ENCODE measurements at regions not wholly inside any gene's neighbourhood (a gene's known extent, or its start where the extent isn't known, plus 50 kb on each side); places are given as distances from the start of the nearest gene placed in this dataset.

GRCh38 chr21:35633501-35633900 is 426.8 kb downstream of the SETD4 start:
- Histone ChIP-seq H3K4me3 (no peak overlapping the region), H3K9me3 (no peaks in the 10 kb centered on the region), H3K36me3 (no peaks in the 10 kb centered on the region), H3K27me3 (no peaks in the 10 kb centered on the region), H3K4me1 (no peaks in the 10 kb centered on the region), H3K27ac (no peak overlapping the region)
- DNase-seq = no peak
- 68 to 69% methylated on average over 9 of the region's 9 CpGs for WGBS, 2 donors
- FAIRE-seq = no peak
- ATAC-seq = no peak
- intact Hi-C loops (cut with DNase I) = no loop called here
- TF ChIP-seq CTCF (IDR thresholded peaks at IDR 0.05) = no peak

GRCh38 chr21:35632711-35633110 is 427.6 kb downstream of the SETD4 start:
- Histone ChIP-seq H3K27me3 (peaks cover 0 to 3% (median 0%) of the 10 kb centered on the region in 4 donors), H3K9me3 (no peaks in the 10 kb centered on the region), H3K27ac (no peak overlapping the region), H3K4me3 (no peak overlapping the region), H3K36me3 (no peaks in the 10 kb centered on the region), H3K4me1 (no peaks in the 10 kb centered on the region)
- intact Hi-C loops (cut with DNase I) = no loop called here
- WGBS, 2 donors = 94% methylated on average over 5 of the region's 5 CpGs
- DNase-seq (no peak), FAIRE-seq (no peak), ATAC-seq (no peak)
- no peak for TF ChIP-seq CTCF (IDR thresholded peaks at IDR 0.05)

GRCh38 chr21:35628316-35628715 is 432.0 kb downstream of the SETD4 start:
- DNase-seq (no peak), ATAC-seq (no peak), FAIRE-seq (no peak)
- WGBS, 2 donors = 62 to 63% methylated on average over 3 of the region's 3 CpGs
- intact Hi-C loops (cut with DNase I) = no loop called here
- Histone ChIP-seq H3K4me3 (no peak overlapping the region), H3K9me3 (no peaks in the 10 kb centered on the region), H3K27ac (no peak overlapping the region), H3K27me3 (peaks cover 0 to 3% (median 0%) of the 10 kb centered on the region in 4 donors), H3K36me3 (no peaks in the 10 kb centered on the region), H3K4me1 (no peaks in the 10 kb centered on the region)
- no peak for TF ChIP-seq CTCF (IDR thresholded peaks at IDR 0.05)

- H3K9me3 ChIP-seq = no peaks in the 10 kb centered on the region
- 83 to 85% methylated on average over 4 of the region's 4 CpGs for WGBS, 2 donors
- no peak for FAIRE-seq
- H3K4me1 ChIP-seq = no peaks in the 10 kb centered on the region
- no peak overlapping the region for H3K27ac ChIP-seq
- no peak for TF ChIP-seq CTCF (IDR thresholded peaks at IDR 0.05)
- H3K36me3 ChIP-seq = no peaks in the 10 kb centered on the region
- intact Hi-C loops (cut with DNase I) = no loop called here
- ATAC-seq = no peak
- H3K27me3 ChIP-seq = peaks cover 0 to 3% (median 0%) of the 10 kb centered on the region in 4 donors
- H3K4me3 ChIP-seq = no peak overlapping the region
- no peak for DNase-seq
Measured at GRCh38 chr21:35627462-35627861, 432.9 kb downstream of the SETD4 start.

- Histone ChIP-seq H3K27me3 (peaks cover 0 to 3% (median 0%) of the 10 kb centered on the region in 4 donors), H3K4me3 (no peak overlapping the region), H3K36me3 (no peaks in the 10 kb centered on the region), H3K4me1 (no peaks in the 10 kb centered on the region), H3K27ac (no peak overlapping the region), H3K9me3 (no peaks in the 10 kb centered on the region)
- no peak for FAIRE-seq
- intact Hi-C loops (cut with DNase I) = no loop called here
- DNase-seq = no peak
- no peak for TF ChIP-seq CTCF (IDR thresholded peaks at IDR 0.05)
- WGBS, 2 donors = 87 to 89% methylated on average over 3 of the region's 3 CpGs
- no peak for ATAC-seq
Measured at GRCh38 chr21:35625576-35625975, 434.8 kb downstream of the SETD4 start.

Measured in pancreas (tissue), 10 donors.